HCT116 (cell line): ENCODE measurements at regions not wholly inside any gene's neighbourhood (a gene's known extent, or its start where the extent isn't known, plus 50 kb on each side); places are given as distances from the start of the nearest gene placed in this dataset.

ENCODE experiments used
- ATAC-seq: fragments of 200-7000 bp; cut with Tn5 transposase; 2 replicates; pipeline ENCODE4 v1.9.1; 2020; ENCODE audit warnings: mild to moderate bottlenecking, moderate library complexity
- BruUV-seq: library from RNA; stranded (reverse); fragments of 400-500 nt; replicated peaks from 2 replicates; lab custom pipeline; 2021; lab: Mats Ljungman, UMichigan
- CTCF ChIA-PET: fragments of 300-600 bp; sonication (Branson Sonifier 250); formaldehyde crosslinking; loops from one replicate; lab custom pipeline; 2021; ENCODE audit warnings: antibody characterized with exemption; lab: Charles Lee
- POLR2A ChIA-PET: fragments of 300-600, 350-600 bp; sonication (Branson Sonifier 250); formaldehyde crosslinking; loops from one replicate; lab custom pipeline; 2021; ENCODE audit warnings: antibody characterized with exemption; lab: Charles Lee
- RAD21 ChIA-PET, 2 experiments: fragments of 300-600 bp; sonication (Branson Sonifier 250); formaldehyde crosslinking; loops; one replicate each; lab custom pipeline; 2023; ENCODE audit warnings: low total read pairs in 2 of 2; ENCODE audit not compliant: uncharacterized antibody in 2 of 2, unreplicated experiment in 2 of 2, low non-redundant PET in 1 of 2; lab: Charles Lee
- DNase-seq: peaks from one replicate; pipeline ENCODE4 v3.0.0-alpha.2; 2010; ENCODE audit warnings: low read depth, low spot score
- H2AFZ ChIP-seq: fragments of 200-600 bp; shearing (Covaris generic), sonication (generic); 2 replicates; pipeline ENCODE4 v1.6.1; 2017; ENCODE audit warnings: low read depth, mixed run types, mixed read lengths, antibody characterized with exemption, low read length; ENCODE audit not compliant: poor library complexity, severe bottlenecking
- H3K27ac ChIP-seq: 2 replicates; pipeline ENCODE4 v1.5.1; 2012; ENCODE audit warnings: low read depth, low read length
- H3K27me3 ChIP-seq: fragments of 200-600 bp; sonication (generic); 2 replicates; pipeline ENCODE4 v1.6.1; 2016; ENCODE audit warnings: mixed run types, low read length, mixed read lengths; ENCODE audit not compliant: insufficient read depth
- H3K36me3 ChIP-seq, 2 experiments: fragments of 200-500 bp in 1 of 2; fragments of 200-600 bp in 1 of 2; sonication (Bioruptor generic) in 1 of 2; sonication (generic) in 1 of 2; 2 replicates each; pipeline versions ENCODE4 v1.5.1 to v1.6.1; 2014 to 2016; ENCODE audit warnings: low read length in 2 of 2, inconsistent platforms in 1 of 2, mixed read lengths in 1 of 2, mixed run types in 1 of 2; ENCODE audit not compliant: insufficient read depth in 2 of 2, control insufficient read depth in 1 of 2
- H3K4me1 ChIP-seq, 2 experiments: fragments of 200-600 bp in 1 of 2; sonication (generic) in 1 of 2; 2 replicates each; pipeline versions ENCODE4 v1.5.1 to v1.6.1; 2012 to 2017; ENCODE audit warnings: low read length in 2 of 2, inconsistent platforms in 1 of 2, mild to moderate bottlenecking in 1 of 2, mixed read lengths in 1 of 2, mixed run types in 1 of 2, moderate library complexity in 1 of 2; ENCODE audit not compliant: insufficient read depth in 2 of 2, control insufficient read depth in 1 of 2
- H3K4me2 ChIP-seq: fragments of 200-600 bp; sonication (generic); 2 replicates; pipeline ENCODE4 v1.6.1; 2017; ENCODE audit warnings: mixed run types, low read length, mixed read lengths
- H3K4me3 ChIP-seq, 2 experiments: fragments of 200-600 bp in 1 of 2; sonication (generic) in 1 of 2; replicated peaks in 1 of 2; 2 replicates each; pipeline ENCODE4 v1.5.1; 2011 to 2016; ENCODE audit warnings: low read length in 2 of 2, control low read depth in 1 of 2, low read depth in 1 of 2, mild to moderate bottlenecking in 1 of 2, mixed read lengths in 1 of 2, mixed run types in 1 of 2
- H3K79me2 ChIP-seq: fragments of 200-600 bp; sonication (generic); 2 replicates; pipeline ENCODE4 v1.6.1; 2017; ENCODE audit warnings: mild to moderate bottlenecking, mixed run types, low read length, moderate library complexity, mixed read lengths; ENCODE audit not compliant: insufficient read depth
- H3K9ac ChIP-seq: fragments of 200-600 bp; sonication (generic); 2 replicates; pipeline ENCODE4 v1.6.1; 2016; ENCODE audit warnings: low read length, mixed read lengths
- H3K9me2 ChIP-seq: fragments of 200-600 bp; sonication (generic), shearing (Covaris generic); 2 replicates; pipeline ENCODE4 v1.6.1; 2017; ENCODE audit warnings: mixed run types, mild to moderate bottlenecking, moderate library complexity; ENCODE audit not compliant: insufficient read depth
- H3K9me3 ChIP-seq, 2 experiments: fragments of 200-500 bp in 1 of 2; fragments of 200-600 bp in 1 of 2; sonication (Bioruptor generic) in 1 of 2; sonication (generic) in 1 of 2; 2 replicates each; pipeline ENCODE4 v1.6.1; 2014 to 2017; ENCODE audit warnings: low read length in 2 of 2, mixed read lengths in 2 of 2, inconsistent platforms in 1 of 2, low read depth in 1 of 2, mild to moderate bottlenecking in 1 of 2, mixed run types in 1 of 2, moderate library complexity in 1 of 2; ENCODE audit not compliant: control insufficient read depth in 1 of 2, insufficient read depth in 1 of 2
- H4K20me1 ChIP-seq: fragments of 200-600 bp; sonication (generic), shearing (Covaris generic); 2 replicates; pipeline ENCODE4 v1.6.1; 2017; ENCODE audit warnings: mixed run types, mild to moderate bottlenecking, moderate library complexity; ENCODE audit not compliant: insufficient read depth
- ATF3 ChIP-seq: IDR thresholded peaks from 2 replicates; pipeline ENCODE4 v1.6.1; 2012
- CBX3 ChIP-seq: IDR thresholded peaks from 2 replicates; pipeline ENCODE4 v1.6.1; 2012; ENCODE audit warnings: low read depth
- CTCF ChIP-seq, 3 experiments: fragments of 200-600 bp in 1 of 3; sonication (generic) in 1 of 3; IDR thresholded peaks in 2 of 3; conservative IDR thresholded peaks in 1 of 3; 2 replicates each; pipeline ENCODE4 v1.5.1; 2012 to 2017; ENCODE audit warnings: low read depth in 2 of 3, low read length in 2 of 3, antibody characterized with exemption in 1 of 3, borderline replicate concordance in 1 of 3, control low read depth in 1 of 3, mild to moderate bottlenecking in 1 of 3, mixed read lengths in 1 of 3, mixed run types in 1 of 3, moderate library complexity in 1 of 3; ENCODE audit not compliant: insufficient read depth in 1 of 3
- EGR1 ChIP-seq: IDR thresholded peaks from 2 replicates; pipeline ENCODE4 v1.6.1; 2012; ENCODE audit warnings: low read depth
- ELF1 ChIP-seq: IDR thresholded peaks from 2 replicates; pipeline ENCODE4 v1.6.1; 2012; ENCODE audit warnings: low read depth, borderline replicate concordance
- EZH2 ChIP-seq: fragments of 200-600 bp; sonication (generic); IDR thresholded peaks from 2 replicates; pipeline ENCODE4 v1.6.1; 2017; ENCODE audit warnings: antibody characterized with exemption, mixed run types
- FOSL1 ChIP-seq: IDR thresholded peaks from 2 replicates; pipeline ENCODE4 v1.6.1; 2012; ENCODE audit warnings: low read depth
- MAX ChIP-seq: IDR thresholded peaks from 2 replicates; pipeline ENCODE4 v1.6.1; 2012
- RAD21 ChIP-seq: IDR thresholded peaks from 2 replicates; pipeline ENCODE4 v1.6.1; 2012; ENCODE audit warnings: low read depth, mild to moderate bottlenecking
- REST ChIP-seq: IDR thresholded peaks from 2 replicates; pipeline ENCODE4 v1.6.1; 2012; ENCODE audit warnings: low read depth
- YY1 ChIP-seq: IDR thresholded peaks from 2 replicates; pipeline ENCODE4 v1.6.1; 2011; ENCODE audit warnings: low read length, low read depth, moderate library complexity, mild to moderate bottlenecking; ENCODE audit not compliant: insufficient replicate concordance; ENCODE audit errors: extremely low read depth
- ZBTB33 ChIP-seq: IDR thresholded peaks from 2 replicates; pipeline ENCODE4 v1.6.1; 2011; ENCODE audit warnings: mild to moderate bottlenecking, low read length, moderate library complexity; ENCODE audit not compliant: insufficient replicate concordance; ENCODE audit errors: extremely low read depth
- ZNF274 ChIP-seq: fragments of 200-500 bp; sonication (Bioruptor generic); IDR thresholded peaks from 2 replicates; pipeline ENCODE4 v1.6.1; 2014; ENCODE audit warnings: mild to moderate bottlenecking, low read depth, low read length, inconsistent platforms
- intact Hi-C: fragments of 100-400 bp; cut with micrococcal nuclease; formaldehyde crosslinking; loops from 2 replicates; pipeline ENCODE4 v1.10.0; 2022

GRCh38 chr1:8189931-8190483 is 127.9 kb upstream of the SLC45A1 start (continued):
- peak; percentile 59 for TF ChIP-seq ZBTB33
- TF ChIP-seq ELF1: no peak
- no peak for TF ChIP-seq RAD21
- no peak for TF ChIP-seq MAX
- TF ChIP-seq EGR1: no peak

GRCh38 chr1:8185400-8185799 is 132.5 kb upstream of the SLC45A1 start:
- no peaks in the 10 kb centered on the region for H4K20me1 ChIP-seq
- no peaks in the 10 kb centered on the region for H3K79me2 ChIP-seq
- H3K36me3 ChIP-seq: no peaks in the 10 kb centered on the region
- POLR2A ChIA-PET: interaction anchor here (0.9 to 1.9 kb wide), 9 partner anchors 9 to 162 kb away, joined by 3 to 7 read pairs (median 4); no protein-coding TSS in a partner anchor
- TF ChIP-seq CBX3: no peak
- TF ChIP-seq FOSL1: no peak
- no peak for TF ChIP-seq ZNF274
- no peak for TF ChIP-seq YY1
- TF ChIP-seq CTCF (IDR thresholded peaks at IDR 0.05 in 2 of 3, conservative IDR thresholded peaks at IDR 0.05 in 1 of 3; ENCODE audit: borderline replicate concordance in 1 of 3, insufficient read depth in 1 of 3, low read depth in 2 of 3, low read length in 2 of 3): no peak
- TF ChIP-seq ATF3: no peak
- TF ChIP-seq REST: no peak
- TF ChIP-seq EZH2: no peak
- no peak overlapping the region for H3K4me2 ChIP-seq
- H2AFZ ChIP-seq: no peak overlapping the region
- peaks cover 68 to 84% of the 10 kb centered on the region in 2 experiments for H3K4me1 ChIP-seq
- DNase-seq (no peak), ATAC-seq (no peak)
- BruUV-seq: no TSS peak
- no peaks in the 10 kb centered on the region for H3K9me2 ChIP-seq
- CTCF ChIA-PET: no interaction called here
- H3K4me3 ChIP-seq: no peak overlapping the region
- H3K27ac ChIP-seq: peak overlapping the region; percentile 97; the same call in 1 of the 2 replicates
- RAD21 ChIA-PET: interaction anchor here in 1 of 2 experiments (0.7 kb wide), 1 partner anchor 19 kb away, joined by 3 read pairs; no protein-coding TSS in a partner anchor
- intact Hi-C loops: no loop called here
- H3K9ac ChIP-seq: no peak overlapping the region
- no peaks in the 10 kb centered on the region for H3K27me3 ChIP-seq
- no peaks in the 10 kb centered on the region for H3K9me3 ChIP-seq
